ENCODE measurements at regions not wholly inside any gene's neighbourhood (a gene's known extent, or its start where the extent isn't known, plus 50 kb on each side); places are given as distances from the start of the nearest gene placed in this dataset.

- no peak for TF ChIP-seq EZH2 (IDR thresholded peaks at IDR 0.05)
- TF ChIP-seq CTCF (IDR thresholded peaks at IDR 0.05), result no peak
- TF ChIP-seq EZH2phosphoT487 (IDR thresholded peaks at IDR 0.05), result no peak
- Histone ChIP-seq H4K20me1 (ENCODE audit: low read depth) (no peaks in the 10 kb centered on the region), H3K9ac (no peak overlapping the region), H2AFZ (replicated peaks) (no peak overlapping the region), H3K4me2 (no peak overlapping the region), H3K4me3 (no peak overlapping the region), H3K9me3 (ENCODE audit: low read depth) (no peaks in the 10 kb centered on the region), H3K27me3 (no peaks in the 10 kb centered on the region), H3K4me1 (no peaks in the 10 kb centered on the region), H3F3A (ENCODE audit: low read depth) (no peaks in the 10 kb centered on the region), H3K36me3 (no peaks in the 10 kb centered on the region), H3K27ac (no peak overlapping the region), H3K79me2 (ENCODE audit: low read depth) (no peaks in the 10 kb centered on the region)
- Mint-ChIP-seq H3K36me3 (peaks cover 3% of the 10 kb centered on the region), H3K27ac (peak overlapping the region; percentile 3), H3K9me3 (no peaks in the 10 kb centered on the region), H3K27me3 (ENCODE audit: insufficient read depth, low read depth) (no peaks in the 10 kb centered on the region), H3K4me3 (no peak overlapping the region), H3K4me1 (no peaks in the 10 kb centered on the region)
- no peak for DNase-seq (ENCODE audit: low spot score)
Measured at GRCh38 chr11:92644595-92645445, 324.6 kb upstream of the MTNR1B start.

- H3K4me2 ChIP-seq, result no peak overlapping the region
- H3K4me1 ChIP-seq, result no peaks in the 10 kb centered on the region
- no peaks in the 10 kb centered on the region for H3K79me2 ChIP-seq (ENCODE audit: low read depth)
- H3K27me3 ChIP-seq, result no peaks in the 10 kb centered on the region
- H4K20me1 ChIP-seq (ENCODE audit: low read depth), result no peaks in the 10 kb centered on the region
- no peaks in the 10 kb centered on the region for H3K9me3 ChIP-seq (ENCODE audit: low read depth)
- H3K36me3 ChIP-seq, result no peaks in the 10 kb centered on the region
- H3K27ac ChIP-seq, result no peak overlapping the region
- TF ChIP-seq CTCF (IDR thresholded peaks at IDR 0.05) (no peak), EZH2phosphoT487 (IDR thresholded peaks at IDR 0.05) (no peak), EZH2 (IDR thresholded peaks at IDR 0.05) (no peak)
- H3K27me3 Mint-ChIP-seq (ENCODE audit: insufficient read depth, low read depth), result no peaks in the 10 kb centered on the region
- peaks cover 9% of the 10 kb centered on the region for H3K36me3 Mint-ChIP-seq
- H3K9ac ChIP-seq, result no peak overlapping the region
- no peak for DNase-seq (ENCODE audit: low spot score)
- no peaks in the 10 kb centered on the region for H3F3A ChIP-seq (ENCODE audit: low read depth)
- H3K27ac Mint-ChIP-seq, result peak overlapping the region; percentile 48
- H3K9me3 Mint-ChIP-seq, result no peaks in the 10 kb centered on the region
- no peak overlapping the region for H3K4me3 Mint-ChIP-seq
- H3K4me3 ChIP-seq, result no peak overlapping the region
- H2AFZ ChIP-seq (replicated peaks), result no peak overlapping the region
- H3K4me1 Mint-ChIP-seq, result no peaks in the 10 kb centered on the region
Measured at GRCh38 chr11:92651159-92651558, 318.3 kb upstream of the MTNR1B start.

- H3K4me3 ChIP-seq, result no peak overlapping the region
- Mint-ChIP-seq H3K9me3 (no peaks in the 10 kb centered on the region), H3K27ac (no peak overlapping the region), H3K36me3 (peaks cover 9% of the 10 kb centered on the region), H3K4me1 (no peaks in the 10 kb centered on the region), H3K4me3 (no peak overlapping the region), H3K27me3 (ENCODE audit: insufficient read depth, low read depth) (peaks cover 2% of the 10 kb centered on the region)
- H3F3A ChIP-seq (ENCODE audit: low read depth), result no peaks in the 10 kb centered on the region
- H3K4me1 ChIP-seq, result no peaks in the 10 kb centered on the region
- no peak for DNase-seq (ENCODE audit: low spot score)
- H3K9ac ChIP-seq, result no peak overlapping the region
- no peaks in the 10 kb centered on the region for H3K36me3 ChIP-seq
- no peak overlapping the region for H3K27ac ChIP-seq
- H3K79me2 ChIP-seq (ENCODE audit: low read depth), result no peaks in the 10 kb centered on the region
- TF ChIP-seq EZH2 (IDR thresholded peaks at IDR 0.05), result no peak
- no peak for TF ChIP-seq CTCF (IDR thresholded peaks at IDR 0.05)
- TF ChIP-seq EZH2phosphoT487 (IDR thresholded peaks at IDR 0.05), result no peak
- no peak overlapping the region for H2AFZ ChIP-seq (replicated peaks)
- no peaks in the 10 kb centered on the region for H3K9me3 ChIP-seq (ENCODE audit: low read depth)
- no peaks in the 10 kb centered on the region for H4K20me1 ChIP-seq (ENCODE audit: low read depth)
- no peaks in the 10 kb centered on the region for H3K27me3 ChIP-seq
- H3K4me2 ChIP-seq, result no peak overlapping the region
Measured at GRCh38 chr11:92653454-92653853, 316.0 kb upstream of the MTNR1B start.
